ENCODE measurements at regions not wholly inside any gene's neighbourhood (a gene's known extent, or its start where the extent isn't known, plus 50 kb on each side); places are given as distances from the start of the nearest gene placed in this dataset.
"Not testable (repeated sequence)": the region's sequence is repeated elsewhere in the genome, so short reads cannot be mapped to it uniquely, and the experiment has no call there.

DNA sequence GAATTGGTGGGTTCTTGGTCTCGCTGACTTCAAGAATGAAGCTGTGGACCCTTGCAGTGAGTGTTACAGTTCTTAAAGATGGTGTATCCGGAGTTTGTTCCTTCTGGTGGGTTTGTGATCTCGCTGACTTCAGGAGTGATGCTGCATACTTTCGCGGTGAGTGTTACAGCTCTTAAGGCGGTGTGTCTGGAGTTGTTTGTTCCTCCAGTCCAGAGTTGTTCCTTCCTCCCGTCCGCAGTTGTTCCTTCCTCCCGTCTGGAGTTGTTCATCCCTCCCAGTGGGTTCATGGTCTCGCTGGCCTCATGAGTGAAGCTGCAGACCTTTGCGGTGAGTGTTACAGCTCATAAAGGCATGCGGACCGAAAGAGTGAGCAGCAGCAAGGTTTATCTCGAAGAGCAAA, 159.6 kb upstream of the ADAMTSL1 start:
- no peaks in the 10 kb centered on the region for H3K27me3 ChIP-seq (replicated peaks; ENCODE audit: control insufficient read depth, insufficient read depth, low read length)
- no peak for DNase-seq (ENCODE audit: extremely low read depth, insufficient read length)
- no peak overlapping the region for H3K4me3 ChIP-seq (replicated peaks; ENCODE audit: low read depth, low read length)
- no peaks in the 10 kb centered on the region for H3K36me3 ChIP-seq (ENCODE audit: control insufficient read depth, insufficient read depth, low read length)
- no peak for TF ChIP-seq CTCF (IDR thresholded peaks at IDR 0.05; ENCODE audit: insufficient read depth, low read length, poor library complexity, severe bottlenecking)

- no peak for DNase-seq (ENCODE audit: extremely low read depth, insufficient read length)
- Histone ChIP-seq H3K4me3 (replicated peaks; ENCODE audit: low read depth, low read length) (no peak overlapping the region), H3K27me3 (replicated peaks; ENCODE audit: control insufficient read depth, insufficient read depth, low read length) (no peaks in the 10 kb centered on the region), H3K36me3 (ENCODE audit: control insufficient read depth, insufficient read depth, low read length) (no peaks in the 10 kb centered on the region)
- TF ChIP-seq CTCF (IDR thresholded peaks at IDR 0.05; ENCODE audit: insufficient read depth, low read length, poor library complexity, severe bottlenecking), result no peak
Measured at GRCh38 chr9:18317896-18318295, 156.1 kb upstream of the ADAMTSL1 start.

DNA sequence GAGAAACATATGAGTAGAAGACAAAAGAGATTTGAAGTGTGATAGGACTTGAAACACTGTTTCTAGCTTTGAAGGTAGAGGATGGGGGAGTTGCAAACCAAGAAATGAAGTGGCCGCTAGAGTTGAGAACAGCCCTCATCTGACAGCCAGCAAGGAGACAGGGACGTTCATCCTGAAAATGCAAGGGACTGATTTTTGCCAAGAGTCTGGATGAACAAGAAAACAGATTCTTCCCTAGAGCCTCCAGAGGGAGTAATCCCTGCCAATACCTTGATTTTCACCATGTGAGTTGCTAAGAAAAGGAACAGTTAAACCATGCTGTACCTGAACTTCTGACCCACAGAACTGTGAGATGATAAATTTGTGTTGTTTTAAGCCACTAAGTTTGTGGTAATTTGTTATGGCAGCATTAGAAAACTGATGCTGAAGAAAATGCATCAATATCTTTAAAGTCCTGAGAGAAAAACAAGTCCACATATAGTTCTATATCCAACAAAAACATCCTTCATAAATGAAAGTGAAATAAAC, 154.0 kb upstream of the ADAMTSL1 start:
- Histone ChIP-seq H3K36me3 (ENCODE audit: control insufficient read depth, insufficient read depth, low read length) (no peaks in the 10 kb centered on the region), H3K27me3 (replicated peaks; ENCODE audit: control insufficient read depth, insufficient read depth, low read length) (no peaks in the 10 kb centered on the region), H3K4me3 (replicated peaks; ENCODE audit: low read depth, low read length) (no peak overlapping the region)
- no peak for TF ChIP-seq CTCF (IDR thresholded peaks at IDR 0.05; ENCODE audit: insufficient read depth, low read length, poor library complexity, severe bottlenecking)
- no peak for DNase-seq (ENCODE audit: extremely low read depth, insufficient read length)

GRCh38 chr9:18324928-18325745, 148.8 kb upstream of the ADAMTSL1 start:
- Histone ChIP-seq H3K4me3 (replicated peaks; ENCODE audit: low read depth, low read length) (no peak overlapping the region), H3K27me3 (replicated peaks; ENCODE audit: control insufficient read depth, insufficient read depth, low read length) (no peaks in the 10 kb centered on the region), H3K36me3 (ENCODE audit: control insufficient read depth, insufficient read depth, low read length) (no peaks in the 10 kb centered on the region)
- no peak for TF ChIP-seq CTCF (IDR thresholded peaks at IDR 0.05; ENCODE audit: insufficient read depth, low read length, poor library complexity, severe bottlenecking)
- no peak for DNase-seq (ENCODE audit: extremely low read depth, insufficient read length)

DNA sequence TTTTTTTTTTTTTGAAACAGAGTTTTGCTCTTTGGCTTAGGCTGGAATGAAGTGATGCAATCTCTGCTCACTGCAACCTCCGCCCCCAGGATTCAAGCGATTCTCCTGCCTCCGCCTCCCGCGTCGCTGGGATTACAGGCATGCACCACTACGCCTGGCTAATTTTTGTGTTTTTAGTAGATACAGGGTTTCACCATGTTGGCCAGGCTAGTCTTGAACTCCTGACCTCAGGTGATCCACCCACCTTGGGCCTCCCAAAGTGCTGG, 148.3 kb upstream of the ADAMTSL1 start:
- H3K36me3 ChIP-seq (ENCODE audit: control insufficient read depth, insufficient read depth, low read length); DNase-seq (ENCODE audit: extremely low read depth, insufficient read length); H3K27me3 ChIP-seq (replicated peaks; ENCODE audit: control insufficient read depth, insufficient read depth, low read length); H3K4me3 ChIP-seq (replicated peaks; ENCODE audit: low read depth, low read length): not testable (repeated sequence)

- no peak for DNase-seq (ENCODE audit: extremely low read depth, insufficient read length)
- Histone ChIP-seq H3K4me3 (replicated peaks; ENCODE audit: low read depth, low read length) (no peak overlapping the region), H3K27me3 (replicated peaks; ENCODE audit: control insufficient read depth, insufficient read depth, low read length) (no peaks in the 10 kb centered on the region), H3K36me3 (ENCODE audit: control insufficient read depth, insufficient read depth, low read length) (no peaks in the 10 kb centered on the region)
- TF ChIP-seq CTCF (IDR thresholded peaks at IDR 0.05; ENCODE audit: insufficient read depth, low read length, poor library complexity, severe bottlenecking), result no peak
Measured at GRCh38 chr9:18327121-18327520, 146.8 kb upstream of the ADAMTSL1 start.

Data from GM06990 (cell line).